ENCODE measurements at regions not wholly inside any gene's neighbourhood (a gene's known extent, or its start where the extent isn't known, plus 50 kb on each side); places are given as distances from the start of the nearest gene placed in this dataset.
"Not testable (repeated sequence)": the region's sequence is repeated elsewhere in the genome, so short reads cannot be mapped to it uniquely, and the experiment has no call there.

DNA sequence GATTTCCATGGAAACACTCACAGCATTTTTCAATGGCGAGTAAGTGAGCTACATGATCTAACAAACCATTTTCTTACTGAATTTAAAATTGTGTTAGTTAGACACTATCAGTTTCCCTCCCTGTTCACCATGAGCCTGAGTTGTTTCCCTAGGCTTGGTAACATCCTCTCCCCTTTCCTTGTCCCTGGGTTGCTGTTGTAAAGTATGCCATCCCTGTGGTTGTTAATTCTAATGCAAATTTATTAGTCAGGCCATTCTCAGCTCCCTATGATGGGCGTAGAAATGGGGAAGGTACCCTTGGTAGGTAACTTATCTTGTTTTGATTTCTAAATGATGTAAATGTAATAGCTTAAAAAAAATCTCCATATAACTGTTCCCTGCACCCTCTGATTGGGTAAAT is 143.0 kb downstream of the SPATA31A6 start:
- not testable (repeated sequence) for DNase-seq

DNA sequence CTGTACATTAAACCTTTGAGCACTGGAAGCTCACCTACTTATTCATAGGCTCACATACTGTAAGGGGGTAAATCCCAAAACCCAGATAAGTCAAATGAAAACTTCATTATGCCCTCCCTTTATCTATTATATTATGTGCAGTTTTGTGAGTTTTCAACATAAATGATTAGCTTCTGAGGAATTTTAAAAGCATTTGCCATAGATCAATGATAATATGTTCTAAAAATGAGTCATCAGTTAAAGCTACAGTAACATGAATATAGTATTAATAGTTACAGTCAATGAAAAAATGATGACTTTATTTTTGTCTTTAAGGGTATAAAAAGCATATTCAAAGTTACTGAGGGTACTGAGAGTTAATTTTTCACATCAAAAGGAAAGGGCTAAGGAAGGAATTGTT is 151.9 kb downstream of the SPATA31A6 start:
- not testable (repeated sequence) for DNase-seq

DNA sequence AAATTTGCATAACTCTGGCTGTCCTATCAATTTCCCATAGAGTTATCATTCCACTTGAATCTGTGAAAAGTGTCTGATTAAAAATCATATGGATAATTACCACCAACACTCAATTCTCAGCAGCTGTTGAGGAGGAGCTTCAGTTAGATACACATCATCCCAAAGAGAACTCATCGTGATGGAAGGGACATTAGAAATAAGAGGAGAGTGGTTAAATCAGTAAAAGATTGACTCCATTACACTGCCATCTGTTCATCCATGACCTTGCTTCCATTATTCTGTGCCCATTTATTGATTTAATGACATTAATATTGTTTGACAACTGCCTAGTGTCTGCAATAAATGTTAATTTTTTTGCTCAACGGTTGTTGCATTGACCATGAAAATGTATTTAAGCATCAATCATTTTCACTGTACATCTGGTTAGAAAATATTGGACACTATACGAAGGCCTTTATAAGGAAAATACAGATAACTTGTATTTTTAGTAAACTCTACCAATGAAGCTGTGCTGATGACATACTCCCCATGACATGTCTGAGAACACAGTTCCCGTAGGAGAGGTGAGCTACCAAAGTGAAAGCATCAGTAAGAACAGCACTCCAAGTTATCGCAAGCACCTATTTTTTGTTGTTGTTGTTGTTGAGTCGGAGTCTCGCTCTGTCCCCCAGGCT is 152.7 kb downstream of the SPATA31A6 start:
- DNase-seq, result not testable (repeated sequence)

DNA sequence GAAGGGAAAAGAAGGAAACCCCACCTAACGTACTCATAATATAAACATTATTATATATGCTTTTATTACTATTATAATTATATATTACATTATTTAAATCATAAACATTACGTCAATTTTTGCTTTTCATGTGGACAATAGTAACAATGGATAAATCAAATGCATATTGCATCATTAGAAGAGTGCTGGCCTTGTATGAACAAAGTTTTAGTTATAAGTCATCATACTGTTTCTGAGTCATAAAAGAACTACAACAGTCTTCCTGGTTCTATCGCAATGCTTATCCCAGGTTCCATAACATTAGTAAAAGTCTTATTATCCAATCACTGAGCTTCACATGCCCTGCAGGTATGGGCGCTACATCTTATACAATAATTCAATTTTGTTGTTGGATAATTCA is 154.8 kb downstream of the SPATA31A6 start:
- DNase-seq, result not testable (repeated sequence)

DNA sequence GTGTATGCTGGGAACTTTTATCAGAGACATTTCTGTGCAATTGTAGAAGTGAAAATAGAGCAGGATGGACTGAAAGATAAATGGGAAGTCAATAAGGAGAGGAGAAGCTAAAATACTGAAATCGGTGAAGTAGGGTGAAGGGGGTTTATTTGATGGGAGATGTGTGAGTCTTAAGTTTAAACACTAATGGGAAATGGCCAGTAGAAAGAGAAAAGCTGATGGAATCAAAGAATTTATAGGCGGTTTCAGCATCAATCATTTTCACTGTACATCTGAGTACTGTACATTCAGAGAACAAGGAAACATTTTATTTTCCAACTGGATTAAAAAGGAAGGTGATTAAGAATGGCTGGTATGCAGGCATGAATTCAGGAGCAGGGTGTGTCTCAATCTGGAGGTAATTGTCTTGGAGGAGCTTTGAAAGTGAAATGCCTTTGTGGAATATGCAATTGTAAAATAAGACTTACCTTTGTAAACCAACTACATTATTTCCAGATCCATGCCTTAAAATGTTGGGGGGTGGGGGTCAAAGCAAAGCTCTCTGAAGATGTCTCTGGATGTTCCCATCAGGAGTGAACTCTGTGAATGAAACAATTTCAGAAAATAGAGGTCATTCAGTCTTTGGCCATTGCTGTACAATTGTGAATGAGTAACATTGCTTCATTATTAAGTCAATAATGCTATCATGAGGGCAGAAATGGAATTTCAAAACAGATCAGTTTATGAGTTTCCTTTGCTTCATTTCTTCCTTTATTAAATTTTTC is 156.4 kb downstream of the SPATA31A6 start:
- DNase-seq, result not testable (repeated sequence)

DNA sequence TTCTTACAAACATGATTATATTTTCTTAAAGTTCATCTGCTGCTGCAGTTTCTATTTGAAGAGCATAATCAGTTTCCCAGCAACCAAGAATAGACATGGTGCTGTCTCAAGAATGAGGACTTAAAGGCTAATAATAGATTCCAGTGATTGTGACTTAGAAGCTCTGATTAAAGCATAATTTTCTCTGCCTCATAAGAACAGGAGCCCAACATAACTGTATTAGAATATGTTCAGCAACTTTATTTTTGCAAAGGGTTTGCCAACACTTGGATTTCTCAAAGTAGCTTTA is 156.9 kb downstream of the SPATA31A6 start:
- not testable (repeated sequence) for DNase-seq

DNA sequence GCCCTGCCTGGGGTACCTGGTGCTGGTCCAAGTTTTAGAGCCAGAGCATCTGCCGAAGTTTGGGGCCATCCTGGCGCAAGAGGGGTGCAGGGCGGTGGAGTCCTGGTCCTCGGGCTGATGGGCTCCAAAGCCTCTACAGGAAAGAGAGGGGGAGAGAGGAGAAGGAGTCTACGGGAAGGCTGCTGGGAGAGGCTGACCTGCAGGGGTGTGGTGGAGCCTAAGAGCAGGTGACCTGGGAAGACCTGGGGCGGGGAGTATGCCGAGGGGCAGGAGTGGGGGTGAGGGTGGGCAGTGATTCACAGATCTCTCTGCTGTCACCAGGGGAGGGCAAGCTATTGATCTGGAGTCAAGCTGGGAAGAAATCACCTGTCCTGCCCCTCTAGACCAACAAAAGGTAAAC is 158.4 kb downstream of the SPATA31A6 start:
- DNase-seq, result not testable (repeated sequence)

DNA sequence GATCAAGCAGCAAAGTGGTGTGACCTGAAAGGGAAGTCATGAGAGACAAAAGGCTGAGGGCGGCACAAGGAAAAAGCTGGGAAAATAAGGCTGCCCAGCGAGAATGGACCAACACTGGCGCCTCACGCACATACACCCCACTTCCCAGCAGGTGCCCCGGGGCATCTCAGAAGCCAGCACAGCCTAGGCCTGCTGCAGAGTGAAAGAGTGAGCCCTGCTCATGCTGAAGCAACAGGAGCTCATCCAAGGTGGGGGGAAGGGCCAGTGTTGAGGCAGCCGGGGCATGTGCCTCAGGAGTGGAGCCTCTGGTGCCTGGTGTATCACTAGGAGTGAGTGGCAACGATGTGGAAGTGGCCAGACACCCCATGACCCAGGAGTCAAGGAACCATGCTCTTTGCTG is 158.8 kb downstream of the SPATA31A6 start:
- DNase-seq, result not testable (repeated sequence)

DNA sequence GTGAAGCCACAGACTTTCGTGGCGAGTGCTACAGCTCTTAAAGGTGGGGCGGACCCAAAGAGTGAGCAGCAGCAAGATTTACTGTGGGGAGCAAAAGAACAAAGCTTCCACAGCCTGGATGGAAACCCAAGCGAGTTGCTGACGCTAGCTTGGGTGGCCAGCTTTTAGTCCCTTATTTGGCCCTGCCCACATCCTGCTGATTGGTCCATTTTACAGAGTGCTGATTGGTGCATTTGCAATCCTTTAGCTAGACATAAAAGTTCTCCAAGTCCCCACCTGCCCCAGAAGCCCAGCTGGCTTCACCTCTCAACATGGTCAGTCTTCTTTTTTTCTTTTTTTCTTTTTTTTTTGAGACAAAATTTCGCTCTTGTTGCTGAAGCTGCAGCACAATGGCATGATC is 161.0 kb downstream of the SPATA31A6 start:
- DNase-seq, result not testable (repeated sequence)

DNA sequence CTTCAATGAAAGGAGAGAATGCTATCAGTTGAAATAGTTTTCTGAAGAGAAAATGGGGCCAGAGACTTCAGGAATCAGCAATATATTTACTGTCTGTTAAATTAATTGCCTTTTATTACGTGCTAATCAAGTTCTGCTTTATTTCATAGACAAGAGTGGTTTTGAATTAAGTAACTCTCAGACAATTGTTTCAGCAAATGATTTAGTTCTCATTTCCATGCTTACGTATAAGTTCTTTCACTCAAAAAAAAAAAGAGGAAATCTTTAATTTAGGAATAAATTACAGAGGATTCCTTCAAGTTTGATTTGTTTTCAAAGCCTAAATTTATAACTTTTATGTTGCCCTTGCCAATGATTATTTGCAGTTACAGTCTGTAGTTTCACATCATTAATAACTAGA is 163.5 kb downstream of the SPATA31A6 start:
- not testable (repeated sequence) for DNase-seq

DNA sequence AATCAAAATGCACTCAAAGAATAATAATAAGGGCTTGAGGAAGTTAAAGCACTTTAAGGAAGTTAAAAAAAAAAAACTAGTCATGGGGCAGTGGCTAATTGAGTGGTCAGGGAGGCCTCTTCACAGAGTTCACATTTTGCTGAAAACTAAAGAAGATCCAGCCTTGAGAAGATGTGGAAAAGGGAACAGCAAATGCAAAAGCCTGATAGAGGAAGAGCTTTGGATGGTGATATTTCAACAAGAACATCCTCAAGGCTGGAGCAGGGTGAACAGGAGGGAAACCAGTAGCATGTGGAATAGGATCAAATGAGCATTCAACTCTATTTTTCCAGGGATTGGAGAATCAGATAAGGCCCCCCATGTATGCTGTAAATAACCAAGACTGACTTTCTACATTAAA is 165.7 kb downstream of the SPATA31A6 start:
- not testable (repeated sequence) for DNase-seq

DNA sequence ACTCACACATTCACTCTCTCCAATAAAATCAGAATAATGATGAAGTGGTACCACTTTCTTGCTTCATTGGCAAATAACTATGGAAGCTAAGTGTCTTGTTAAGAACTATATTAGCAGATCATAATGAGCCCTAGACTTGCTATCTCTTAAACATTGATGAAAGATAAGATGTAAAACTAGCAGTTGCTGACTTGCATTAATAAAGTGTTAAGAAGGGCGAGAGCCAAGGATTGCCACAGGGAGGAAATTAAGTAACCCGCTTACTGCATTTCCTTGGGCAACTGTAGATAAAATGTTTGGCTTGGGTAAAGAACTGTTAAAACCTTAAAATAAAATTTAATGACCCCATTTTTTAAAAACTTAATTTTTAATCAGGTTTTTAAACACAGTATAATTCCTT is 167.0 kb downstream of the SPATA31A6 start:
- not testable (repeated sequence) for DNase-seq

DNA sequence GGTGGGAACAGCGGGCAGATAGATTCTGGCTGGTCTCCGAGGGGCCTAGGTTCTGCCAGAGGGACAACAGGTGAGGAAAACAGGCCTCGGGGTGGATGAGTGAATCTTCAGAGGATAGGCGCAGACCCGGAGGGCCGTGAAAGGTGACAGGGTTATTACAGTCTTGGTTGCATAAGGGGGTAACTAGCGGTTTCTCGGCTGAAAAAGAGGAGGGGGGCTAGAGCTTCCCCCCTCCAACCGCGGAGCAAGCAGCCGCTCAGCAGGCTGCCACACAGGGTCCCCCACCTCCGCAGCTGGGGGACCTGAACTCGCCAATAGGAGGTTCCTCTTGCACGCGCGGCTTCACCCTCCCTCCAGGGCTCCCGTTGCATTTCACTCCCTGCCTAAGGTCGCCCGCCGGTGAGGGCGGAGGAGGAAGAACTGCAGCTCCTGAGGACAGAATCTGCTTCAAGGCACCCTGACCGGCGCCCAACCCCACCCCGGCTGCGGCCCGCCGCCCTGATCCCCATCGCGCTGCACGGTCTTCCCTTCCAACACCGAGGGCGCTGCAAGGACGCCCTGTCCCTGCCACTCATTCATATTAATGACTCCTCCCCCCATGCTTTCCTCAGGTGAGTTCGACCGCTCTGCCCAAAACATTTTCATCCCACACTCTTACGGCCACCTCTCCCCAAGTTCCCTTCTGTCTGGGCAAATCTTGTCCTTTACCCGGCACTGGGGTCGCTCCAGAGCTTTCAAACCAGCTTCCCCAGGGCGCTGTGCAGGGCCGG is 174.3 kb downstream of the SPATA31A6 start:
- not testable (repeated sequence) for DNase-seq

DNA sequence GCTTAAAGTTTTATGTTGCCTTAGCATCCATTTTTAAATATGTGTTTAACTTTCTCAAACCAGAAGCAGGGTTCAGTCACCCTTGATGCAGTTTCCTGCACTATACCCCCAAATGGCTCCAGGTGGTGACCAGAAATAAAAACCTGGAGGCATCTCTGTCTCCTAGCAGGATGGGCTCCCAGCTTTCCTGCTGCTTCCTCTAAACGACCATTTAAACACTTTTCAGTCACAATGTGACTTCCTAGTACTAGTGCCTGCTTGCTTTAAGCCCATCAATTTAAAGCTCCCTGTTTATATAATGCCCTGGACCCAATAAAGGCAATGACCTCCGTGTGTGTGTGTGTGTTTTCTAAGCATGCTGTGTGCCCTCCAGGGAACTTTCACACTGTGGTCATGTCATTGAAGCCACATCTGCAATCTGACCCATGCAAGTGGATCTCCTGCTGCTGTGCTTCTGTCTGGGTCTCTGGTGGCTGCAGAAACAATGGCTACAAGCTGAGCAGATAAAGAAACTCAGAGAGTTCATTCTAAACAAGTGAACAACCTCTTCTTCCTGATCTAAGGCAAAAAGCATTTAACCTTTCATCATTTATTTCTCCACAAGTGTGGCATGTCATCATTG is 175.3 kb downstream of the SPATA31A6 start:
- not testable (repeated sequence) for DNase-seq

DNA sequence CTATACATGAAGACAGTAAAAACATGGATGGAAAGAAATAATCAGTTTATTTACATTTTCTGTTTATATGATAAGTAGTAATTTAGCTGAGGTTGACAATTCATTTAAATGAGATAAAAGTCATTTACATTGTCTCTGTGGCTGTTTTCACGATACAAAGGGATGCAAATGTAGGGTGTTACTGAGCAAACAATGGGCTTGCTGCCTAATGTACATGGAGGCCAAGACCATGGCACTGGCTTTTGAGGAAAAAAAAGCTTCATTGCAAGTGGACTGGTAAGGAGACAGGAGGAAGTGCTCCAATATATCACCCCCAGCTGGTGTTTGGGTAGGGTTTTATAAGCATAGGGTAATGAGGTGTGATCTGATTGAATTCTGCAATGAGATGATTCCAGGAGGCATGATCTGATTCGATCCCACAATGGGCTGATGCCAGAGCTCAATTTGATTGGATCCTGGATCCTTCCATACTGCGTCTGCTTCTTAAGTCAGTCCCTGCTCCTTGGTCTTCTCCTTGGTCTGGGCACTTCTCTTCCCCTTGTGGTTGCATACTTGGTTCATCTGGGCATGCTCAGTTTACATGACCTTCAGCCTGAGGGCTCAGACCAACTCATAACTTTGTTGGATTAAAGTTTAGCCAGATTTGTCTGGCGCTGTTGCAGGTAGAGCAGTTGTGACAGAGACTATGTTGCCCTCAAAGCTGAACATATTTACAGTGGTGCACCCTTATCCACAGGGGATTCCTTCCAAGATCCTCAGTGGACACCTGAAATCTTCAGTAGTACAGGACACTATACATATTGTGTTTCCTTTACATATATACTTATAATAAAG is 181.2 kb downstream of the SPATA31A6 start:
- not testable (repeated sequence) for DNase-seq

DNA sequence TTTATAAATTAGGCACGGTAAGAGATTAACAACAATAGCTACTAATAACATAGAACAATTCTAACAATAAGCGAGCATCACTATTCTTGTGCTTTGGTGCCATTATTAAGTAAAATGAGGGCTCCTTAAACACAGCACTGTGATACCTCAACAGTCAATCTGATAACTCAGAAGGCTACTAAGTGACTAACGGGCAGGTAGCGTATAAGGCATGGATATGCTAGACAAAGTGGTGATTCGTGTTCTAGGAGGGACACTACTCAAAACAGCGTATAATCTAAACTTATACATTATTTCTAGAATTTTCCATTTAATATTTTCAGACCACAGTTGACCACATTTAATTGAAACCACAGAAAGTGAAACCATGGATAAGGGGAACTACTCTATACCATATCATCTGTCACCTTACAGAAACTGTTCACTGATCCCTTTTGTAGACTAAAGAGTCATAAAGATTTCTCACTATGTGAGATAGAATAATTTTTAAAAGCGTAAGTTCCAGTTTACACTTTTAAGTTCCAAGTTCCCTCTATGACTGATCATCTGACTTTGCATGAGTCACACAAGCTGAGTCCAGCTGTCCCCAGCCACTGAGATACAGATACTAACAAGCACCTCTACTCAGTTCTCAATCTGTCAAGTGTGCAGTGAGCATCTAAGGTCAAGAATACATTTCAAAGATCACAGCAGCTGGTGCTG is 181.9 kb downstream of the SPATA31A6 start:
- DNase-seq, result not testable (repeated sequence)

DNA sequence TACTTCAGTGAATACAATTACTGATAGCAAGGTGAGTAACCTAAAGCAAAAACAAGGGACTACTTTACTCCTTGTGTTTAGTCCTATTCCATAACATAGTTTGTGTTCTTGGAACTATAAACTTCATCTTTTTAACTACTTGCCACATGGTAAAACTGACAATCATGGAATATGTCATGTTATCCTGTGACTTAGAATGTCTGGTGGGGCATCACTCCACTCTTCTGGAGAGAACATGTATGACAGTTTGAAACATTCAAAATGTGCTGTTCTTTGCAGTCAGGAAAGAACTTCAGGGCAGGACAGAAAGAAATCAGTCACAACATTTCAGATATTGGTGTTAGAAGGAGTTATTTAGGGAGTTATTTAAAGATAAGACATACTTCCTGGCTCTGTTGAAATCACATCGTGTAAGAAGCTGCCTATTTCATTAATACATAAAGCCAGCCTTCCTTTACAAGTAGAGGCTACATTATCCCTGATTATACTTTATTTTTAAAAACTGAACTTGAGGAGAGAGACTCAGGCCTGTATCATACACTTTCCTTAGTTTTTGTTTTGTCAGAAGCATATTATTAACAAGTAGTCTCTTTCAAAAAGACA is 184.9 kb downstream of the SPATA31A6 start:
- DNase-seq, result not testable (repeated sequence)

DNA sequence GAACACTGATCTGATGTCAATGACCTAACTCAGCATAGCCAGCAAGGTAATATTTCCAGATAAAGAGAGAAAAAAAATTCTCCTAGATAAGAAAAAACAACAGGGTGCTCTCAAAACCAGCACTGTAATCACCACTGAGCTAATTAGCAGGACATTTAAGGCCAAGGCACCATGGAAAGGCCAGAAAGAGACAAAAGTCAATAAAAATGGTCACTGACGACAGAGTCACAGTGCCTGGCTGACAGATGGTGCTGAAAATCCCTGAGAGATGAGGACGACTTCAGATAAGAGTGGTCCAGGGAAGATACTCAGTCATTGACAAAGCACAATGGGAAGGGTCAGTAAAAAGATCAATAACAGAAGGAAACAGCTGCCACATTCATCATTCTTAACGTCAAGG is 186.7 kb downstream of the SPATA31A6 start:
- not testable (repeated sequence) for DNase-seq

DNA sequence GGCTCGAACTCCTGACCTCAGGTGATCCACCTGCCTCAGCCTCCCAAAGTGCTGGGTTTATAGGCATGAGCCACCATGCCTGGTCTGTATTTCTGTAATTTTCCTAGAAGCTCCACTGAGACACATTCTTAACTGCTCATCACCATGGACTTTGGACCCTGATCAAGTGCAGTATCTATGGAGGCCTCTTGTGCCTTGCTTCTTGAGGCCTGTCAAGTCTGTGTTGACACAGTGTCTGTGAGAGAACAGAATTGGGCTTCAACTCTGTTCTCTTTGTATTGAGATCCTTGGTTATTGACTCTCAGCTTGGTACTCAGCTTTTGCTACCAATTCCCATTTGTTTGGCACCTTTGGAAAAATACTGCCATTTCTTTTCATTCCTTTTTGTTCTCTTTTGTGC is 188.0 kb downstream of the SPATA31A6 start:
- DNase-seq, result not testable (repeated sequence)

DNA sequence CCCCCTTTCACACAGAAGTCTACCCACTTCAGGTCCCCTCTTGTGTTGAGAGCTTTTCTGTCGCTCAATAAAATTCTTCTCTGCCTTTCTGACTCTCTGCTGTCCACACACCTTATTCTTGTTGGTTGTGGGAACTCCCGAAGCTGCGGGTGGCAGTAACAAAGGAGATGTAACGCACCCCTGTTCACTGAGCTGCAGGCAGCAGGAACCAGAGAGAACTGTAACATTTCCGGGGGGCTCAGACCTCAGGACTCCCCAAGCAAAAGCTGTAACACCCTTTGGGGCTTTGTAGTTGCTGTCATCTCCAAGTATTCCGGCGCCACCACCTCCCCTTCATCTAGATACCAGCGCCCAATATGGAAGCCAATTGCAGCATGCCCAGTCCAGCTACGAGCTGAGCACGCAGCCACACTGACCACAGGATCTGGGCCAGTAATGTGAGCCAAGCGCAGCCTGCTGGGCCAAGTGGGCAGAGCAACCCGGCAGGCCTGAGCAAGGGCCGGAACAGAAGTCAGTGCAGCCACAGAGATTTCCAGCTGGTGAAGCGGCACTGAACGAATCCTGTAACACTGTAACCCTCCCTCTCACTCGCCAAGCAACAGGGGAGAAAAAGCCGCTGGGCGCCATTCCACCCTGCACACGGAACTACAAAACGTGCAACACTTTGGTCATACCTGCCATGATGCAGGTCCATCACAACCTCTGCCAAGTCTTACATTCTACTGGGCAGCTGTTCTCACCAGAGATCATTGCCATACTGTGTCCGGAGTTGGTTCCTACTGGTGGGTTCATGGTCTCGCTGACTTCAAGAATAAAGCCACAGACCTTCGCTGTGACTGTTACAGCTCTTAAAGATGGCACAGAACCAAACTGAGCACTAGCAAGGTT is 194.3 kb downstream of the SPATA31A6 start:
- DNase-seq, result not testable (repeated sequence)
